ENCODE measurements at regions not wholly inside any gene's neighbourhood (a gene's known extent, or its start where the extent isn't known, plus 50 kb on each side); places are given as distances from the start of the nearest gene placed in this dataset.

GRCh38 chr17:21510686-21511362, 134.7 kb downstream of the KCNJ12 start:
- intact Hi-C loops (cut with micrococcal nuclease; ENCODE audit: unreplicated experiment), result loop anchor here (1.0 to 10.0 kb wide), 4 partner anchors 54 to 394 kb away; partner anchors contain the start of gene TMEM11
- no peak overlapping the region for H3K27ac ChIP-seq (ENCODE audit: low read depth, low read length, poor library complexity, severe bottlenecking)
- TF ChIP-seq CTCF (conservative IDR thresholded peaks at IDR 0.05; ENCODE audit: low read depth, low read length) (no peak), EZH2 (IDR thresholded peaks at IDR 0.05; ENCODE audit: borderline replicate concordance, low read depth, low read length, poor library complexity, severe bottlenecking) (no peak)
- CTCF ChIA-PET, result interaction anchor here (0.6 to 1.3 kb wide), 6 partner anchors 54 to 383 kb away, joined by 3 to 9 read pairs (median 4); no protein-coding TSS in a partner anchor
- H3K27me3 ChIP-seq (replicated peaks; ENCODE audit: insufficient read depth, low read depth, low read length, poor library complexity), result no peaks in the 10 kb centered on the region
- H3K4me3 ChIP-seq (ENCODE audit: low read depth, low read length, poor library complexity, severe bottlenecking), result peak overlapping the region; percentile 51
- H3K4me1 ChIP-seq (ENCODE audit: insufficient read depth, low read length, poor library complexity, severe bottlenecking), result no peaks in the 10 kb centered on the region
- no peaks in the 10 kb centered on the region for H3K36me3 ChIP-seq (ENCODE audit: insufficient read depth, low read length, poor library complexity, severe bottlenecking)
- no TSS peak for BruUV-seq (replicated peaks)
- no peaks in the 10 kb centered on the region for H3K9me3 ChIP-seq (ENCODE audit: low read depth, low read length, poor library complexity, severe bottlenecking)
- peak; percentile 15 for DNase-seq (ENCODE audit: low spot score)
- POLR2A ChIA-PET (ENCODE audit: low non-redundant PET), result no interaction called here

GRCh38 chr17:21511363-21512195, 135.4 kb downstream of the KCNJ12 start:
- Histone ChIP-seq H3K4me1 (ENCODE audit: insufficient read depth, low read length, poor library complexity, severe bottlenecking) (no peaks in the 10 kb centered on the region), H3K4me3 (ENCODE audit: low read depth, low read length, poor library complexity, severe bottlenecking) (peak overlapping the region; percentile 51), H3K27ac (ENCODE audit: low read depth, low read length, poor library complexity, severe bottlenecking) (no peak overlapping the region), H3K9me3 (ENCODE audit: low read depth, low read length, poor library complexity, severe bottlenecking) (no peaks in the 10 kb centered on the region), H3K36me3 (ENCODE audit: insufficient read depth, low read length, poor library complexity, severe bottlenecking) (no peaks in the 10 kb centered on the region), H3K27me3 (replicated peaks; ENCODE audit: insufficient read depth, low read depth, low read length, poor library complexity) (no peaks in the 10 kb centered on the region)
- intact Hi-C loops (cut with micrococcal nuclease; ENCODE audit: unreplicated experiment), result loop anchor here (1.0 to 10.0 kb wide), 4 partner anchors 55 to 394 kb away; partner anchors contain the start of gene TMEM11
- POLR2A ChIA-PET (ENCODE audit: low non-redundant PET), result no interaction called here
- CTCF ChIA-PET, result interaction anchor here (0.6 to 1.6 kb wide), 7 partner anchors 54 to 384 kb away, joined by 3 to 15 read pairs (median 4); no protein-coding TSS in a partner anchor
- peak; percentile 78 for TF ChIP-seq CTCF (conservative IDR thresholded peaks at IDR 0.05; ENCODE audit: low read depth, low read length)
- no peak for TF ChIP-seq EZH2 (IDR thresholded peaks at IDR 0.05; ENCODE audit: borderline replicate concordance, low read depth, low read length, poor library complexity, severe bottlenecking)
- DNase-seq (ENCODE audit: low spot score), result peak; percentile 87
- no TSS peak for BruUV-seq (replicated peaks)

GRCh38 chr17:21512307-21513011, 136.3 kb downstream of the KCNJ12 start:
- TF ChIP-seq EZH2 (IDR thresholded peaks at IDR 0.05; ENCODE audit: borderline replicate concordance, low read depth, low read length, poor library complexity, severe bottlenecking) (no peak), CTCF (conservative IDR thresholded peaks at IDR 0.05; ENCODE audit: low read depth, low read length) (no peak)
- BruUV-seq (replicated peaks), result no TSS peak
- Histone ChIP-seq H3K4me3 (ENCODE audit: low read depth, low read length, poor library complexity, severe bottlenecking) (no peak overlapping the region), H3K27me3 (replicated peaks; ENCODE audit: insufficient read depth, low read depth, low read length, poor library complexity) (no peaks in the 10 kb centered on the region), H3K36me3 (ENCODE audit: insufficient read depth, low read length, poor library complexity, severe bottlenecking) (no peaks in the 10 kb centered on the region), H3K4me1 (ENCODE audit: insufficient read depth, low read length, poor library complexity, severe bottlenecking) (no peaks in the 10 kb centered on the region), H3K9me3 (ENCODE audit: low read depth, low read length, poor library complexity, severe bottlenecking) (no peaks in the 10 kb centered on the region), H3K27ac (ENCODE audit: low read depth, low read length, poor library complexity, severe bottlenecking) (no peak overlapping the region)
- intact Hi-C loops (cut with micrococcal nuclease; ENCODE audit: unreplicated experiment), result loop anchor here (5.0 to 10.0 kb wide), 2 partner anchors 298 to 395 kb away; partner anchors contain the start of gene TMEM11
- DNase-seq (ENCODE audit: low spot score), result no peak
- POLR2A ChIA-PET (ENCODE audit: low non-redundant PET), result no interaction called here
- CTCF ChIA-PET, result interaction anchor here (1.3 to 1.6 kb wide), 4 partner anchors 55 to 233 kb away, joined by 3 to 15 read pairs (median 7); no protein-coding TSS in a partner anchor
